Vagina (tissue), 2 donors: ENCODE measurements at regions not wholly inside any gene's neighbourhood (a gene's known extent, or its start where the extent isn't known, plus 50 kb on each side); places are given as distances from the start of the nearest gene placed in this dataset.

Experiments
- CTCF ChIP-seq, 3 experiments: fragments of 450-650 bp in 2 of 3; fragments of 200-600 bp in 1 of 3; sonication (generic) in 1 of 3; IDR thresholded peaks; one replicate each; pipeline ENCODE4 v1.5.1; 2017 to 2019; ENCODE audit warnings: antibody characterized with exemption in 3 of 3, mild to moderate bottlenecking in 2 of 3, moderate library complexity in 2 of 3
- POLR2A ChIP-seq, 2 donors: fragments of 450-650 bp; IDR thresholded peaks; one replicate each; pipeline ENCODE4 v1.6.1; 2017; ENCODE audit warnings: antibody characterized with exemption in 2 of 2, mild to moderate bottlenecking in 2 of 2, moderate library complexity in 2 of 2

- TF ChIP-seq CTCF (IDR thresholded peaks at IDR 0.05), result no peak
- TF ChIP-seq POLR2A (IDR thresholded peaks at IDR 0.05), result no peak
Observed at GRCh38 chr10:61539876-61540275, 86.7 kb upstream of the TMEM26 start.
